Spleen (tissue), 11 donors: ENCODE measurements at regions not wholly inside any gene's neighbourhood (a gene's known extent, or its start where the extent isn't known, plus 50 kb on each side); places are given as distances from the start of the nearest gene placed in this dataset.

Experiments used
- DNase-seq: peaks from one replicate; pipeline ENCODE4 v3.0.0-alpha.2; 2020
- H3K27ac ChIP-seq, 8 donors: fragments of 200-600 bp; sonication (generic) in 7 of 8; 1 replicate in 4 of 8; 2 replicates in 4 of 8; pipeline versions ENCODE4 v1.5.0 to v1.8.0; 2016 to 2021; ENCODE audit warnings: inconsistent platforms in 4 of 8, mild to moderate bottlenecking in 4 of 8, moderate library complexity in 1 of 8
- H3K27me3 ChIP-seq, 7 donors: fragments of 200-600 bp; sonication (generic) in 6 of 7; replicated peaks in 1 of 7; 1 replicate in 4 of 7; 2 replicates in 3 of 7; pipeline versions ENCODE4 v1.5.0 to v1.8.0; 2016 to 2021; ENCODE audit warnings: inconsistent platforms in 3 of 7, mild to moderate bottlenecking in 1 of 7
- H3K36me3 ChIP-seq, 6 donors: fragments of 200-600 bp; sonication (generic) in 5 of 6; 1 replicate in 4 of 6; 2 replicates in 2 of 6; pipeline versions ENCODE4 v1.5.0 to v1.8.0; 2016 to 2021; ENCODE audit warnings: inconsistent platforms in 2 of 6
- H3K4me1 ChIP-seq, 6 donors: fragments of 200-600 bp; sonication (generic) in 5 of 6; 1 replicate in 3 of 6; 2 replicates in 3 of 6; pipeline versions ENCODE4 v1.5.0 to v1.8.0; 2016 to 2021; ENCODE audit warnings: inconsistent platforms in 3 of 6
- H3K4me3 ChIP-seq, 8 donors: fragments of 200-600 bp; sonication (generic) in 7 of 8; 1 replicate in 4 of 8; 2 replicates in 4 of 8; pipeline versions ENCODE4 v1.5.0 to v1.8.0; 2016 to 2021; ENCODE audit warnings: inconsistent platforms in 4 of 8, mild to moderate bottlenecking in 4 of 8, moderate library complexity in 2 of 8
- H3K9me3 ChIP-seq, 8 donors: fragments of 200-600 bp; sonication (generic) in 7 of 8; 1 replicate in 4 of 8; 2 replicates in 4 of 8; pipeline versions ENCODE4 v1.5.0 to v1.8.0; 2016 to 2021; ENCODE audit warnings: inconsistent platforms in 4 of 8
- POLR2A ChIP-seq, 3 donors: fragments of 450-650 bp; IDR thresholded peaks; one replicate each; pipeline ENCODE4 v1.5.1; 2017; ENCODE audit warnings: antibody characterized with exemption in 3 of 3, mild to moderate bottlenecking in 1 of 3
- POLR2AphosphoS5 ChIP-seq, 3 donors: sonication (generic); formaldehyde crosslinking; IDR thresholded peaks; one replicate each; pipeline ENCODE4 v1.5.1; 2017; ENCODE audit warnings: antibody characterized with exemption in 3 of 3
- WGBS, 5 donors: extraction: QIAGEN DNeasy Blood & Tissue Kit in 3 of 5; methylation state at CpG; one replicate each; pipeline versions ENCODE4 v1.1.5 to v1.1.7; 2013 to 2018; 5-methylcytosine and 5-hydroxymethylcytosine counted together
- intact Hi-C: fragments of 100-400 bp; cut with DNase I; formaldehyde crosslinking; loops from one replicate; pipeline ENCODE4 v1.15.0; 2023; ENCODE audit warnings: low total_unique reads
- TF ChIP-seq, protein P1 (sequence below), 11 experiments: fragments of 200-600 bp in 7 of 11; fragments of 450-650 bp in 4 of 11; sonication (generic) in 4 of 11; IDR thresholded peaks in 8 of 11; conservative IDR thresholded peaks in 3 of 11; 1 replicate in 7 of 11; 2 replicates in 4 of 11; pipeline versions ENCODE4 v1.4.0 to v1.8.0; 2016 to 2021; ENCODE audit warnings: antibody characterized with exemption in 11 of 11, inconsistent platforms in 4 of 11, mild to moderate bottlenecking in 1 of 11
- donor health status: healthy with polysubstance abuse.
- donor health status: DM: no; HTN: no; CAD: no; lungs with moderate emphysema.
- donor health status: DM: no; HTN: no; CAD: no.
- donor health status: Bipolar disorder and iron deficiency.
- donor health status: healthy.
- donor health status: DM: no; HTN: no; CAD: no.
- donor health status: DM: yes; HTN: yes; CAD: no.

DNA sequence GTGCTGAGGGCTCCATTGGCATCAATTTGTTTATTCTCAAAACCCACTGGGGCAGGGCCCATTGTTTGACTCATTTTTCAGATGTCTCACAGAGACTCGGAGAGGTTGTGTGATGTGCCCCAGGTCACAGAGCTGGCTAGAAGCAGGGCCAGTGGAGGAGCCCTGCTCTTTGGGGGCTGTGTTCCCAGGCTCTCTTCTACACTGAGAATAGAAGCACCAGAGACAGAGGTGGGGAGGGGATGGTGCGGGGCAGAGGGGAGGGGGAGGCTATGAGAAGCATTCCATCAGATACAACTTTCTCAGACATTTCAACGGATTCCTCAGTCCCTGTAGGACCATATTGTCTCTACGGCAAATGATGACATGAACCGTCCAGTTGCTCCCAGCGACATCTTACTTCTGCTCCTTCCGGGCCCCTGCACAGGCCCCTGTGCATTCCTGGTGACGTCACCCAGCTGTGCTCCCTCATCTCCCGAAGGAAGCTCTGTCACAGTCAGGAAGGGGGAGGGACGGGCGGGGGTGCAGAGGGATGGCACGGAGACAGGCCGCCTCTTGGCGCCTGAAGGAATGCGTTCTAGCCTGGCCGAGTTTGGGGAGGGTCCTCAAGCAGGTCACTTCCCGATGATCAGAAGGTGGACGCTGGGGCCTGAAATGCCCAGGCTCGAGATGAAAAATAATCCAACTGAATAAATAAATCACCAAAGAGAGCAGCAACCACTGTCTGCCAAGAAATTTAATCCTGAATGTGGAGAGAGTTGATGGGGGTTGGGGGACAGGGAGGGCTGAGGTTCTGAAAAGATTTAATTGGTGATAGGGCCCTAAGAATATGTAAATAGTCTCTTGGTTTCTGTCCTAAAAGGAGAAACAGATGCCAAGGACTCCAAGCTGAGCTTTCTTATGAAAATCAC is 114.1 kb downstream of the NOG start:
- WGBS, 5 donors = 64 to 74% (median 72%) methylated on average over 19 of the region's 19 CpGs
- H3K4me1 ChIP-seq = no peaks in the 10 kb centered on the region
- peaks cover 0 to 21% (median 0%) of the 10 kb centered on the region in 7 donors for H3K27me3 ChIP-seq
- no peaks in the 10 kb centered on the region for H3K36me3 ChIP-seq
- no peaks in the 10 kb centered on the region for H3K9me3 ChIP-seq
- no peak overlapping the region for H3K4me3 ChIP-seq
- DNase-seq = no peak
- no peak overlapping the region for H3K27ac ChIP-seq
- TF ChIP-seq POLR2A (IDR thresholded peaks at IDR 0.05) (no peak), POLR2AphosphoS5 (IDR thresholded peaks at IDR 0.05) (no peak)
- TF ChIP-seq, protein P1, sequence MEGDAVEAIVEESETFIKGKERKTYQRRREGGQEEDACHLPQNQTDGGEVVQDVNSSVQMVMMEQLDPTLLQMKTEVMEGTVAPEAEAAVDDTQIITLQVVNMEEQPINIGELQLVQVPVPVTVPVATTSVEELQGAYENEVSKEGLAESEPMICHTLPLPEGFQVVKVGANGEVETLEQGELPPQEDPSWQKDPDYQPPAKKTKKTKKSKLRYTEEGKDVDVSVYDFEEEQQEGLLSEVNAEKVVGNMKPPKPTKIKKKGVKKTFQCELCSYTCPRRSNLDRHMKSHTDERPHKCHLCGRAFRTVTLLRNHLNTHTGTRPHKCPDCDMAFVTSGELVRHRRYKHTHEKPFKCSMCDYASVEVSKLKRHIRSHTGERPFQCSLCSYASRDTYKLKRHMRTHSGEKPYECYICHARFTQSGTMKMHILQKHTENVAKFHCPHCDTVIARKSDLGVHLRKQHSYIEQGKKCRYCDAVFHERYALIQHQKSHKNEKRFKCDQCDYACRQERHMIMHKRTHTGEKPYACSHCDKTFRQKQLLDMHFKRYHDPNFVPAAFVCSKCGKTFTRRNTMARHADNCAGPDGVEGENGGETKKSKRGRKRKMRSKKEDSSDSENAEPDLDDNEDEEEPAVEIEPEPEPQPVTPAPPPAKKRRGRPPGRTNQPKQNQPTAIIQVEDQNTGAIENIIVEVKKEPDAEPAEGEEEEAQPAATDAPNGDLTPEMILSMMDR (IDR thresholded peaks at IDR 0.05 in 8 of 11, conservative IDR thresholded peaks at IDR 0.05 in 3 of 11) = no peak
- intact Hi-C loops = no loop called here

DNA sequence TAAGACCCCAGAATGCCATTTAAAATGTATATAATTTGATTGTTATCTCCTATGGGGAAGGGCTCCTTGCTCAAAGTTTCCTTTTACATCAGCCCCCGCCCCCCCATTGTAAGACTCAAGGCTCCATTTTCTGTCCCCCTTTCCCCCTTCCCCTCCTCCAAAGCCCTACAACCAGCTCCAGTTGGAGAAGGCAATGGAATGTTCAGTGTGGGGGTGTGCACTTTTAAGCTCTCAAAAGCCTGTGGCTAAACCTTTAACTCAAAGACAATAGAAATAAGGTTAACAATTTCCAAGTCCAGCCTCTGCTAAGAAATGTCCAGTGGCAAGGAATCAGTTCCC is 114.7 kb downstream of the NOG start:
- Histone ChIP-seq H3K4me1 (no peaks in the 10 kb centered on the region), H3K27ac (no peak overlapping the region), H3K9me3 (no peaks in the 10 kb centered on the region), H3K27me3 (peaks cover 0 to 20% (median 0%) of the 10 kb centered on the region in 7 donors), H3K36me3 (no peaks in the 10 kb centered on the region), H3K4me3 (no peak overlapping the region)
- intact Hi-C loops = no loop called here
- DNase-seq = no peak
- WGBS, 5 donors = 55 to 69% (median 59%) methylated on average over 1 of the region's 1 CpG
- TF ChIP-seq POLR2A (IDR thresholded peaks at IDR 0.05) (no peak), POLR2AphosphoS5 (IDR thresholded peaks at IDR 0.05) (no peak)
- TF ChIP-seq, protein P1 (IDR thresholded peaks at IDR 0.05 in 8 of 11, conservative IDR thresholded peaks at IDR 0.05 in 3 of 11) = no peak

- Histone ChIP-seq H3K27ac (no peak overlapping the region), H3K4me1 (no peaks in the 10 kb centered on the region), H3K36me3 (no peaks in the 10 kb centered on the region), H3K4me3 (no peak overlapping the region), H3K27me3 (peaks cover 0 to 13% (median 0%) of the 10 kb centered on the region in 7 donors), H3K9me3 (no peaks in the 10 kb centered on the region)
- intact Hi-C loops = no loop called here
- DNase-seq = no peak
- 77 to 88% (median 80%) methylated on average over 9 of the region's 9 CpGs for WGBS, 5 donors
- TF ChIP-seq, protein P1 (IDR thresholded peaks at IDR 0.05 in 8 of 11, conservative IDR thresholded peaks at IDR 0.05 in 3 of 11) = no peak
- TF ChIP-seq POLR2A (IDR thresholded peaks at IDR 0.05) = no peak
Measured at GRCh38 chr17:56708670-56709410, 115.3 kb downstream of the NOG start.

DNA sequence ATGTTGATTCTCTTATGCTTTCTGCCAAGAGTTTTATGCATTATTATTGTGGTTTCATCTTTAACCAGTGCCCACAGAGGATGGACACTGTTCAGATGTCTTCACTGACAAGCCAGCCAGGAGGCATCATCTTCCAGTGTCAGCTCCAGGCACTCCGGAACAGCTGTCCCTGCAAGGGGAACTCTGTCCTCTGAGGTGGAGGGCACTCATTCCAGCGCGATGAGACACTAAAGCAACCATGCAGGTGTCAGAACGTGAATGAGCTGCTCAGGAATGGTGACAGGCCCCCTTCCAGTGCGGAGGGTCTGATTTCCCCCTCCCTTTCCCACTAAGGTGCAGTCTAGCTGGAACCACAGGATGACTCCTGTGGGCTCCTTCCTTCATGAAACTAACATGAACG is 117.5 kb downstream of the NOG start:
- no peak for DNase-seq
- Histone ChIP-seq H3K4me3 (no peak overlapping the region), H3K27me3 (peaks cover 0 to 6% (median 0%) of the 10 kb centered on the region in 7 donors), H3K9me3 (no peaks in the 10 kb centered on the region), H3K27ac (no peak overlapping the region), H3K4me1 (peaks cover 0 to 3% (median 2%) of the 10 kb centered on the region in 6 donors), H3K36me3 (no peaks in the 10 kb centered on the region)
- WGBS, 5 donors = 85 to 94% (median 93%) methylated on average over 6 of the region's 6 CpGs
- no peak for TF ChIP-seq POLR2A (IDR thresholded peaks at IDR 0.05)
- TF ChIP-seq, protein P1 (IDR thresholded peaks at IDR 0.05 in 8 of 11, conservative IDR thresholded peaks at IDR 0.05 in 3 of 11) = no peak
- no peak for TF ChIP-seq POLR2AphosphoS5 (IDR thresholded peaks at IDR 0.05)
- intact Hi-C loops = no loop called here
